Neuronal stem cell (in vitro differentiated cells): ENCODE measurements at regions not wholly inside any gene's neighbourhood (a gene's known extent, or its start where the extent isn't known, plus 50 kb on each side); places are given as distances from the start of the nearest gene placed in this dataset.

ENCODE experiments used
- DNase-seq: peaks from one replicate; pipeline ENCODE4 v3.0.0-alpha.2; 2013; ENCODE audit warnings: low spot score
- H2AFZ ChIP-seq: one replicate; pipeline ENCODE4 v1.6.1; 2013; ENCODE audit warnings: mild to moderate bottlenecking, low read length, inconsistent platforms
- H2AK5ac ChIP-seq: 2 replicates; pipeline ENCODE4 v1.6.1; 2013; ENCODE audit warnings: low read depth, mild to moderate bottlenecking, inconsistent platforms, low read length, moderate library complexity, mixed read lengths
- H2BK120ac ChIP-seq: 2 replicates; pipeline ENCODE4 v1.6.1; 2013; ENCODE audit warnings: low read depth, mild to moderate bottlenecking, inconsistent platforms, low read length, moderate library complexity, mixed read lengths
- H2BK12ac ChIP-seq: one replicate; pipeline ENCODE4 v1.6.1; 2013; ENCODE audit warnings: low read length, inconsistent platforms
- H2BK15ac ChIP-seq: 2 replicates; pipeline ENCODE4 v1.6.1; 2013; ENCODE audit warnings: mild to moderate bottlenecking, low read length, inconsistent platforms, mixed read lengths
- H2BK5ac ChIP-seq: one replicate; pipeline ENCODE4 v1.6.1; 2013; ENCODE audit warnings: inconsistent platforms, mild to moderate bottlenecking, low read length, moderate library complexity
- H3K14ac ChIP-seq: one replicate; pipeline ENCODE4 v1.6.1; 2013; ENCODE audit warnings: low read length, inconsistent platforms
- H3K18ac ChIP-seq: 2 replicates; pipeline ENCODE4 v1.6.1; 2013; ENCODE audit warnings: low read length, inconsistent platforms
- H3K23ac ChIP-seq: 2 replicates; pipeline ENCODE4 v1.6.1; 2013; ENCODE audit warnings: low read depth, mild to moderate bottlenecking, mixed read lengths, low read length, inconsistent platforms; ENCODE audit not compliant: poor library complexity
- H3K27ac ChIP-seq: replicated peaks from 3 replicates; pipeline ENCODE4 v1.5.1; 2013; ENCODE audit warnings: low read length, inconsistent platforms
- H3K27me3 ChIP-seq, 3 experiments: 2 replicates each; pipeline ENCODE4 v1.6.1; 2013; ENCODE audit warnings: low read length in 3 of 3, mild to moderate bottlenecking in 2 of 3, inconsistent platforms in 1 of 3, low read depth in 1 of 3, mixed read lengths in 1 of 3, moderate library complexity in 1 of 3; ENCODE audit not compliant: control insufficient read depth in 3 of 3, insufficient read depth in 3 of 3
- H3K36me3 ChIP-seq, 2 donors: replicated peaks in 1 of 2; 2 replicates each; pipeline ENCODE4 v1.6.1; 2013; ENCODE audit warnings: low read length in 2 of 2; ENCODE audit not compliant: control insufficient read depth in 2 of 2, insufficient read depth in 2 of 2
- H3K4ac ChIP-seq: 2 replicates; pipeline ENCODE4 v1.6.1; 2013; ENCODE audit warnings: inconsistent platforms, mild to moderate bottlenecking, low read length, moderate library complexity
- H3K4me1 ChIP-seq, 2 donors: 1 replicate in 1 of 2; 2 replicates in 1 of 2; pipeline ENCODE4 v1.6.1; 2013; ENCODE audit warnings: low read length in 2 of 2, low read depth in 1 of 2; ENCODE audit not compliant: control insufficient read depth in 2 of 2, insufficient read depth in 1 of 2
- H3K4me2 ChIP-seq: one replicate; pipeline ENCODE4 v1.6.1; 2013; ENCODE audit warnings: mild to moderate bottlenecking, low read length, inconsistent platforms; ENCODE audit not compliant: insufficient read depth, poor library complexity, severe bottlenecking
- H3K4me3 ChIP-seq, 2 donors: 2 replicates each; pipeline ENCODE4 v1.5.1; 2013; ENCODE audit warnings: low read length in 2 of 2, mild to moderate bottlenecking in 2 of 2, inconsistent platforms in 1 of 2, moderate library complexity in 1 of 2
- H3K79me1 ChIP-seq: one replicate; pipeline ENCODE4 v1.6.1; 2013; ENCODE audit warnings: low read depth, mild to moderate bottlenecking, inconsistent platforms, low read length, moderate library complexity
- H3K9ac ChIP-seq: one replicate; pipeline ENCODE4 v1.6.1; 2013; ENCODE audit warnings: mild to moderate bottlenecking, low read depth, low read length, inconsistent platforms; ENCODE audit not compliant: poor library complexity
- H3K9me3 ChIP-seq, 2 donors: replicated peaks in 1 of 2; 2 replicates each; pipeline versions ENCODE3 to v1.6.1; 2013; ENCODE audit warnings: low read length in 2 of 2, mild to moderate bottlenecking in 2 of 2, inconsistent platforms in 1 of 2, low read depth in 1 of 2, mixed read lengths in 1 of 2, moderate library complexity in 1 of 2; ENCODE audit not compliant: control insufficient read depth in 2 of 2, insufficient read depth in 1 of 2
- H4K8ac ChIP-seq: one replicate; pipeline ENCODE4 v1.6.1; 2013; ENCODE audit warnings: low read depth, mild to moderate bottlenecking, inconsistent platforms, low read length, moderate library complexity
- H4K91ac ChIP-seq: one replicate; pipeline ENCODE4 v1.6.1; 2013; ENCODE audit warnings: low read length, low read depth, mild to moderate bottlenecking, inconsistent platforms; ENCODE audit not compliant: poor library complexity
- WGBS, 2 donors: extraction: QIAGEN DNeasy Blood & Tissue Kit; methylation state at CpG; one replicate each; pipeline ENCODE4 v1.1.7; 2013; ENCODE audit warnings: missing lambda C conversion rate in 2 of 2, mixed read lengths in 1 of 2; ENCODE audit not compliant: insufficient read length in 2 of 2, insufficient replicate concordance in 1 of 2; ENCODE audit errors: extremely low coverage in 2 of 2; 5-methylcytosine and 5-hydroxymethylcytosine counted together

DNA sequence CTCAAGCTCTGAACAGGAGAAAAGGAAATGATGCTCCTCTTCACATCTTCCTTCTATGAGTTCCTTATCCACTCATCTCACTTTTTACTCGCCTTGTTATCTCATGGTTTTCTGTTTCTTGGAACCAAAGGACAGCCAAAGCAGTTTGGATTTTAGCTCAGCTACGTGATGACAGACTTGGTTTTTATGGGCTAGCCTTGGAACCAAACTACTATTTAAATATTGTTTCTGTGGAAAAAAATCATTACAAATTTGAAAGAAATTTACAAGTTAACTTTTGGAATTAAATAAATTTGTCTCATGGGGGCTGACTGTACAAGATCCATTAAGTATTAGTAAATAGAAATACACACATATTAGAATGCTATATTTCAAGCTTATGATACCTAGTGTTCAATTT, 727.8 kb upstream of the FANCL start:
- H3K23ac ChIP-seq, result no peak overlapping the region
- H3K4ac ChIP-seq, result no peak overlapping the region
- peaks cover 0 to 4% of the 10 kb centered on the region in 2 donors for H3K4me1 ChIP-seq
- no peaks in the 10 kb centered on the region for H3K79me1 ChIP-seq
- H2BK120ac ChIP-seq, result no peak overlapping the region
- H3K9ac ChIP-seq, result no peak overlapping the region
- no peak overlapping the region for H4K8ac ChIP-seq
- no peak overlapping the region for H4K91ac ChIP-seq
- no peaks in the 10 kb centered on the region for H3K36me3 ChIP-seq
- H2AFZ ChIP-seq, result no peak overlapping the region
- H2AK5ac ChIP-seq, result no peak overlapping the region
- H2BK15ac ChIP-seq, result no peak overlapping the region
- no peak for DNase-seq
- no peaks in the 10 kb centered on the region for H3K9me3 ChIP-seq
- H3K4me2 ChIP-seq, result no peak overlapping the region
- no peak overlapping the region for H3K14ac ChIP-seq
- H2BK12ac ChIP-seq, result no peak overlapping the region
- no peak overlapping the region for H2BK5ac ChIP-seq
- H3K27me3 ChIP-seq, result no peaks in the 10 kb centered on the region
- H3K27ac ChIP-seq, result no peak overlapping the region
- H3K18ac ChIP-seq, result no peak overlapping the region
- no peak overlapping the region for H3K4me3 ChIP-seq
- WGBS, 2 donors, result no CpG with 5 or more reads among the region's 2 CpGs

DNA sequence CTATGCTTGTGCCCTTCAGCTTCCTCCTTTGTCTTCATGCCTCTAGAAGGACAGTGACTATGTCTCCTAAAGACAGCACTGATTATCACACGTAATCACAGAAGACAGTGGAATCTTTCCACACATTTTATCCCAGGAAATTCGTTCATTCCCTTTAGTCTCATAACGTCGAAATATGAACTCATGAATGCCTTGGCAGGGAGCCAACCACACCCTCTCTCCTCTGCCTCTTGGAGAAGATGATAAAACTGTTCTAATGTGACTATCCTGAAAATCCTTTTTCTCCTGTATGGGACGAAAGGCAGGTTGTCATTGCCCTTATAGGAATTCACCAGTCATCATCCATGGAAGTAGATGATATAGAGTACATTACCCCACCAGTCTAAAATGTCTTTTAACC, 726.6 kb upstream of the FANCL start:
- no peak overlapping the region for H2AFZ ChIP-seq
- no CpG with 5 or more reads among the region's 5 CpGs for WGBS, 2 donors
- H2BK5ac ChIP-seq, result no peak overlapping the region
- H4K8ac ChIP-seq, result no peak overlapping the region
- no peak overlapping the region for H3K9ac ChIP-seq
- H3K23ac ChIP-seq, result no peak overlapping the region
- H2BK15ac ChIP-seq, result no peak overlapping the region
- no peaks in the 10 kb centered on the region for H3K9me3 ChIP-seq
- no peaks in the 10 kb centered on the region for H3K79me1 ChIP-seq
- no peaks in the 10 kb centered on the region for H3K36me3 ChIP-seq
- H3K14ac ChIP-seq, result no peak overlapping the region
- H3K27ac ChIP-seq, result no peak overlapping the region
- H2BK12ac ChIP-seq, result no peak overlapping the region
- H3K27me3 ChIP-seq, result no peaks in the 10 kb centered on the region
- no peak overlapping the region for H3K4me3 ChIP-seq
- no peak overlapping the region for H2AK5ac ChIP-seq
- no peak overlapping the region for H3K4ac ChIP-seq
- H2BK120ac ChIP-seq, result no peak overlapping the region
- no peak for DNase-seq
- no peak overlapping the region for H4K91ac ChIP-seq
- H3K18ac ChIP-seq, result no peak overlapping the region
- no peak overlapping the region for H3K4me2 ChIP-seq
- no peaks in the 10 kb centered on the region for H3K4me1 ChIP-seq

DNA sequence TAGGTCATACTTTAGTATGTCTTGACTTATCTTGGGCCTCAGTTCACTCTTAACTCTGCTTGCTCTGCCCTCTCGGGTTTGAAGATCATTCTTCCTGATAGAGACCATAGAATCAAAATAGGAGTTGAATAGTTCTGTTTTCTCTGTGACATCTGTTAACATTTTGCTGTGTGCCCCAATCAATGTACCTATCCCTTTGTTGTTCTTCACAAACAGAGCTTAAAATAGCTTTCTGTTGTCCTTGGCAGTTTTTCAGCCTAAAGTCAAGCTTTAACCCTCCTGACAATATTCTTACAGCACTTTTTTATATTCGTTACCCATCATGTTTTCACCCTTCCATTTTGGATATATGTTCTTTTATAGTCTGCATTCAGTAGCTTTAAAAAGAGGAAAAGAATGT, 724.5 kb upstream of the FANCL start:
- Histone ChIP-seq H3K9me3 (no peaks in the 10 kb centered on the region), H4K91ac (no peak overlapping the region), H3K23ac (no peak overlapping the region), H2BK120ac (no peak overlapping the region), H2AK5ac (no peak overlapping the region), H4K8ac (no peak overlapping the region), H3K4me3 (no peak overlapping the region), H3K4me2 (no peak overlapping the region), H3K79me1 (no peaks in the 10 kb centered on the region), H3K9ac (no peak overlapping the region), H2BK5ac (no peak overlapping the region), H3K27me3 (peaks cover 0 to 7% (median 0%) of the 10 kb centered on the region in 3 experiments), H3K18ac (no peak overlapping the region), H3K4ac (no peak overlapping the region), H3K4me1 (no peaks in the 10 kb centered on the region), H3K14ac (no peak overlapping the region), H3K36me3 (no peaks in the 10 kb centered on the region), H3K27ac (no peak overlapping the region), H2BK15ac (no peak overlapping the region), H2AFZ (no peak overlapping the region), H2BK12ac (no peak overlapping the region)
- DNase-seq, result no peak
- no CpG with 5 or more reads among the region's 2 CpGs for WGBS, 2 donors

DNA sequence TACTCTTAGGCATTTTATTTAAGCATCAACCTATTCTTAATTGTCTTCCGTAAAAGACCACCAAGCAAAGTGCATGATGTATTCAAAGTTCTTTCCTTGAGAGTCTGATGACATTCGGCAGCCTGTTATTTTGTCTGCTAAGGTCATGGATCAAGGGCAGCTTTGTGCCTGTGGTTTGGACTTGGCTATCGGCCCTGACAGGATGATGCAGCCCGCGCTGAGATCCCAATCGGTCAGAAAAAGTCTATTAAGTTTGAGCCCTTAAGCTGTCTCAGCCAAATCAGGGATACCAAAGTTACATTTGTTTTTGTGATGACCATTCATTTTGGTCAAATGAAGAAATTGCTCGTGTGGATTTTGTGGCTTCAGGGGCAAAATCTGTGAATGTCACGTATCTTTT, 718.9 kb upstream of the FANCL start:
- no peak overlapping the region for H3K27ac ChIP-seq
- no peaks in the 10 kb centered on the region for H3K79me1 ChIP-seq

More for the DNA sequence above, 718.9 kb upstream of the FANCL start:
- Histone ChIP-seq H4K8ac (no peak overlapping the region), H2BK120ac (no peak overlapping the region), H2AFZ (no peak overlapping the region), H3K9me3 (no peaks in the 10 kb centered on the region), H3K36me3 (no peaks in the 10 kb centered on the region), H3K4me3 (no peak overlapping the region), H3K18ac (no peak overlapping the region), H3K14ac (no peak overlapping the region), H2AK5ac (no peak overlapping the region), H2BK5ac (no peak overlapping the region), H3K27me3 (peaks cover 0 to 15% (median 0%) of the 10 kb centered on the region in 3 experiments), H4K91ac (no peak overlapping the region), H3K9ac (no peak overlapping the region), H2BK12ac (no peak overlapping the region), H3K4me2 (no peak overlapping the region), H3K4ac (no peak overlapping the region), H2BK15ac (no peak overlapping the region), H3K4me1 (peaks cover 0 to 5% of the 10 kb centered on the region in 2 donors), H3K23ac (no peak overlapping the region)
- no peak for DNase-seq
- WGBS, 2 donors, result no CpG with 5 or more reads among the region's 8 CpGs
